Trophoblast cell (in vitro differentiated cells and primary cell): ENCODE measurements at regions not wholly inside any gene's neighbourhood (a gene's known extent, or its start where the extent isn't known, plus 50 kb on each side); places are given as distances from the start of the nearest gene placed in this dataset.

Source experiments
- DNase-seq, 2 donors: peaks; one replicate each; pipeline ENCODE4 v3.0.0-alpha.2; 2016
- H2AFZ ChIP-seq: 2 replicates; pipeline ENCODE4 v1.6.1; 2013; ENCODE audit warnings: low read length, moderate library complexity, mild to moderate bottlenecking; ENCODE audit not compliant: insufficient read depth, poor library complexity
- H2AK5ac ChIP-seq: 2 replicates; pipeline ENCODE4 v1.6.1; 2013; ENCODE audit warnings: mild to moderate bottlenecking, low read length
- H2BK120ac ChIP-seq: 2 replicates; pipeline ENCODE4 v1.6.1; 2013; ENCODE audit warnings: low read length, mild to moderate bottlenecking, moderate library complexity; ENCODE audit not compliant: insufficient read depth, poor library complexity
- H2BK12ac ChIP-seq: 2 replicates; pipeline ENCODE4 v1.6.1; 2013; ENCODE audit warnings: mild to moderate bottlenecking, low read length, moderate library complexity
- H2BK5ac ChIP-seq: 2 replicates; pipeline ENCODE4 v1.6.1; 2013; ENCODE audit warnings: low read length, low read depth, moderate library complexity, mild to moderate bottlenecking; ENCODE audit not compliant: poor library complexity
- H3K14ac ChIP-seq: 2 replicates; pipeline ENCODE4 v1.6.1; 2013; ENCODE audit warnings: mild to moderate bottlenecking, low read length
- H3K18ac ChIP-seq: 2 replicates; pipeline ENCODE4 v1.6.1; 2013; ENCODE audit warnings: mild to moderate bottlenecking, low read length
- H3K23ac ChIP-seq: 2 replicates; pipeline ENCODE4 v1.6.1; 2013; ENCODE audit warnings: low read length
- H3K27ac ChIP-seq: 2 replicates; pipeline ENCODE4 v1.5.1; 2013; ENCODE audit warnings: low read depth, mild to moderate bottlenecking, inconsistent platforms, low read length, moderate library complexity
- H3K27me3 ChIP-seq: 2 replicates; pipeline ENCODE4 v1.6.1; 2013; ENCODE audit warnings: inconsistent platforms, mild to moderate bottlenecking, low read length, moderate library complexity; ENCODE audit not compliant: insufficient read depth
- H3K36me3 ChIP-seq, 2 experiments: 1 replicate in 1 of 2; 2 replicates in 1 of 2; pipeline ENCODE4 v1.6.1; 2013; ENCODE audit warnings: low read length in 2 of 2, mild to moderate bottlenecking in 2 of 2, moderate library complexity in 1 of 2; ENCODE audit not compliant: insufficient read depth in 2 of 2, control insufficient read depth in 1 of 2
- H3K4ac ChIP-seq: 2 replicates; pipeline ENCODE4 v1.6.1; 2013; ENCODE audit warnings: low read depth, mild to moderate bottlenecking, low read length, moderate library complexity
- H3K4me1 ChIP-seq, 2 experiments: 1 replicate in 1 of 2; 2 replicates in 1 of 2; pipeline ENCODE4 v1.6.1; 2013; ENCODE audit warnings: low read length in 2 of 2, mild to moderate bottlenecking in 2 of 2, moderate library complexity in 1 of 2; ENCODE audit not compliant: insufficient read depth in 2 of 2, control insufficient read depth in 1 of 2
- H3K4me2 ChIP-seq: 2 replicates; pipeline ENCODE4 v1.6.1; 2013; ENCODE audit warnings: inconsistent platforms, mild to moderate bottlenecking, low read length, moderate library complexity
- H3K4me3 ChIP-seq: 2 replicates; pipeline ENCODE4 v1.5.1; 2013; ENCODE audit warnings: mild to moderate bottlenecking, low read depth, low read length, inconsistent platforms
- H3K79me1 ChIP-seq: one replicate; pipeline ENCODE4 v1.6.1; 2013; ENCODE audit warnings: low read length
- H3K79me2 ChIP-seq: 2 replicates; pipeline ENCODE4 v1.6.1; 2013; ENCODE audit warnings: low read length, mild to moderate bottlenecking; ENCODE audit not compliant: control insufficient read depth, insufficient read depth, poor library complexity
- H3K9ac ChIP-seq: 2 replicates; pipeline ENCODE4 v1.6.1; 2013; ENCODE audit warnings: mild to moderate bottlenecking, low read length
- H3K9me3 ChIP-seq: 2 replicates; pipeline ENCODE4 v1.6.1; 2013; ENCODE audit warnings: low read depth, mild to moderate bottlenecking, control low read depth, inconsistent platforms, low read length; ENCODE audit not compliant: insufficient read depth
- H4K12ac ChIP-seq: 2 replicates; pipeline ENCODE4 v1.6.1; 2013; ENCODE audit warnings: low read depth, mild to moderate bottlenecking, low read length, moderate library complexity
- H4K8ac ChIP-seq: 2 replicates; pipeline ENCODE4 v1.6.1; 2013; ENCODE audit warnings: low read depth, mild to moderate bottlenecking, low read length, moderate library complexity
- H4K91ac ChIP-seq: one replicate; pipeline ENCODE4 v1.6.1; 2013; ENCODE audit warnings: low read depth, mild to moderate bottlenecking, low read length, moderate library complexity
- WGBS: extraction: QIAGEN DNeasy Blood & Tissue Kit; methylation state at CpG from one replicate; pipeline ENCODE4 v1.1.7; 2013; ENCODE audit warnings: missing lambda C conversion rate; ENCODE audit not compliant: insufficient read length, insufficient coverage; ENCODE audit errors: extremely low coverage; 5-methylcytosine and 5-hydroxymethylcytosine counted together

GRCh38 chr13:44199627-44200207 lies 173.9 kb upstream of the SERP2 start:
- Histone ChIP-seq H3K79me1 (no peaks in the 10 kb centered on the region), H2AFZ (no peak overlapping the region), H2BK5ac (no peak overlapping the region), H3K4me3 (no peak overlapping the region), H3K14ac (no peak overlapping the region), H3K79me2 (no peaks in the 10 kb centered on the region), H3K27ac (no peak overlapping the region), H2BK120ac (no peak overlapping the region), H4K8ac (no peak overlapping the region), H3K4ac (no peak overlapping the region), H4K91ac (no peak overlapping the region), H3K9me3 (no peaks in the 10 kb centered on the region), H3K36me3 (no peaks in the 10 kb centered on the region), H3K18ac (no peak overlapping the region), H2BK12ac (no peak overlapping the region), H2AK5ac (no peak overlapping the region), H3K4me2 (no peak overlapping the region), H3K23ac (no peak overlapping the region), H3K4me1 (peaks cover 5 to 7% of the 10 kb centered on the region in 2 experiments), H4K12ac (no peak overlapping the region), H3K9ac (no peak overlapping the region), H3K27me3 (no peaks in the 10 kb centered on the region)
- peak in 1 of 2 donors; percentile 46 for DNase-seq
- no CpG with 5 or more reads among the region's 2 CpGs for WGBS

GRCh38 chr13:44206434-44206833 lies 167.2 kb upstream of the SERP2 start:
- H3K4ac ChIP-seq, result no peak overlapping the region
- no peak overlapping the region for H4K8ac ChIP-seq
- H4K91ac ChIP-seq, result no peak overlapping the region
- H3K27ac ChIP-seq, result no peak overlapping the region
- H3K9me3 ChIP-seq, result no peaks in the 10 kb centered on the region
- no peak overlapping the region for H2BK5ac ChIP-seq
- H3K4me1 ChIP-seq, result no peaks in the 10 kb centered on the region
- no peak overlapping the region for H2AK5ac ChIP-seq
- DNase-seq, result no peak
- no peaks in the 10 kb centered on the region for H3K36me3 ChIP-seq
- H3K27me3 ChIP-seq, result no peaks in the 10 kb centered on the region
- no peak overlapping the region for H3K23ac ChIP-seq
- no CpG with 5 or more reads among the region's 3 CpGs for WGBS
- H3K79me2 ChIP-seq, result no peaks in the 10 kb centered on the region
- no peak overlapping the region for H4K12ac ChIP-seq
- H2BK120ac ChIP-seq, result no peak overlapping the region
- H3K79me1 ChIP-seq, result no peaks in the 10 kb centered on the region
- H3K4me2 ChIP-seq, result no peak overlapping the region
- no peak overlapping the region for H3K9ac ChIP-seq
- H3K14ac ChIP-seq, result no peak overlapping the region
- H3K18ac ChIP-seq, result no peak overlapping the region
- H2BK12ac ChIP-seq, result no peak overlapping the region
- H3K4me3 ChIP-seq, result no peak overlapping the region
- H2AFZ ChIP-seq, result no peak overlapping the region

DNA sequence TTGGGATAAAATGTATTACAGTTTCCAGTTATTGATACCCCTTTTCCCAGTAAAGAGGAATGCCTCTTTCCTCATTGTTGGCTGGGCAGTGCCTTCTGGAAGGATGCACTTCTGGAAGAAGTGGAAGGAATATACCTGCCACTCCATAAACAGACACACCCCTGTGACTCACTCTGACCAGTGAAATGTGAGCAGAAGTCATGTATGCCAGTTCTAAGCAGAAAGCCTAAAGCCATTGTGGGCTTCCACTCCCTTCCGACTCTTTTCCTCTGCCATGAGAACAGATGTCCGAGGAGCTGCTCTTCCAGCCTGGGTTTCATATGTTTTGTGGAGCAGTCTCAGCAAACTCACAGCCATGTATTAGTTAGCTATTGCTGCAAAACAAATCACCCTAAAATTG lies 166.1 kb upstream of the SERP2 start:
- Histone ChIP-seq H3K36me3 (no peaks in the 10 kb centered on the region), H3K4me3 (no peak overlapping the region), H4K12ac (no peak overlapping the region), H3K4me2 (no peak overlapping the region), H3K18ac (no peak overlapping the region), H3K23ac (no peak overlapping the region), H3K27me3 (no peaks in the 10 kb centered on the region), H4K8ac (no peak overlapping the region), H4K91ac (no peak overlapping the region), H3K79me1 (no peaks in the 10 kb centered on the region), H3K14ac (no peak overlapping the region), H3K9me3 (no peaks in the 10 kb centered on the region), H3K79me2 (no peaks in the 10 kb centered on the region), H2AFZ (no peak overlapping the region), H3K4me1 (no peaks in the 10 kb centered on the region), H3K4ac (no peak overlapping the region), H3K27ac (no peak overlapping the region), H2BK120ac (no peak overlapping the region), H3K9ac (no peak overlapping the region), H2BK5ac (no peak overlapping the region), H2BK12ac (no peak overlapping the region), H2AK5ac (no peak overlapping the region)
- no CpG with 5 or more reads among the region's 2 CpGs for WGBS
- DNase-seq, result no peak

DNA sequence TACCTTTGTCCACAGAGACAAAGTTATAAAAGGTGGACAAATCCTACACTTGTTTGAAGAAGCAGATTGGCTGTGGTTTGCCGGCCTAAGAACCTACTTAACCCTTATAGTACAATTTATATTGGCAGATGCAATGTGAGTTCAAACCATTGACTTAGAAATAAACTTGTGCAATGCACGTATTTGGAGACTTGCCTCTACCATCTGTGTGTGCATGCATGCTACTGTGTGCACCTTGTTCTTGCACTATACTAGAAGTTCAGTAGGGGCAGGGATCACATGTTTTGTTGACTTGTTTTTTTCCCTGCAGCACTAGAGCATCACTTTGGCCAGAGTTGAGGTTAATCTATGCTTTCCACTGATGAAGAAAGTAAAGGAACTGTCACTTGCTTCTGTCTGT lies 163.1 kb upstream of the SERP2 start:
- Histone ChIP-seq H3K4ac (no peak overlapping the region), H3K9me3 (peaks cover 2% of the 10 kb centered on the region), H2BK120ac (no peak overlapping the region), H2AFZ (no peak overlapping the region), H3K4me1 (peaks cover 0 to 2% of the 10 kb centered on the region in 2 experiments), H3K27ac (no peak overlapping the region), H3K4me2 (no peak overlapping the region), H3K79me1 (no peaks in the 10 kb centered on the region), H3K14ac (no peak overlapping the region), H3K27me3 (no peaks in the 10 kb centered on the region), H3K4me3 (no peak overlapping the region), H3K9ac (no peak overlapping the region), H3K18ac (no peak overlapping the region), H2AK5ac (no peak overlapping the region), H2BK5ac (no peak overlapping the region), H3K36me3 (no peaks in the 10 kb centered on the region), H4K91ac (no peak overlapping the region), H2BK12ac (no peak overlapping the region), H3K23ac (no peak overlapping the region), H4K12ac (no peak overlapping the region), H4K8ac (no peak overlapping the region), H3K79me2 (no peaks in the 10 kb centered on the region)
- no CpG with 5 or more reads among the region's 2 CpGs for WGBS
- DNase-seq, result no peak
